GOT3 (cell line): ENCODE measurements at regions not wholly inside any gene's neighbourhood (a gene's known extent, or its start where the extent isn't known, plus 50 kb on each side); places are given as distances from the start of the nearest gene placed in this dataset.

Experiments
- DNase-seq: peaks from one replicate; lab custom pipeline; 2025; ENCODE audit warnings: mixed read lengths; lab: John Stamatoyannopoulos, UW

DNA sequence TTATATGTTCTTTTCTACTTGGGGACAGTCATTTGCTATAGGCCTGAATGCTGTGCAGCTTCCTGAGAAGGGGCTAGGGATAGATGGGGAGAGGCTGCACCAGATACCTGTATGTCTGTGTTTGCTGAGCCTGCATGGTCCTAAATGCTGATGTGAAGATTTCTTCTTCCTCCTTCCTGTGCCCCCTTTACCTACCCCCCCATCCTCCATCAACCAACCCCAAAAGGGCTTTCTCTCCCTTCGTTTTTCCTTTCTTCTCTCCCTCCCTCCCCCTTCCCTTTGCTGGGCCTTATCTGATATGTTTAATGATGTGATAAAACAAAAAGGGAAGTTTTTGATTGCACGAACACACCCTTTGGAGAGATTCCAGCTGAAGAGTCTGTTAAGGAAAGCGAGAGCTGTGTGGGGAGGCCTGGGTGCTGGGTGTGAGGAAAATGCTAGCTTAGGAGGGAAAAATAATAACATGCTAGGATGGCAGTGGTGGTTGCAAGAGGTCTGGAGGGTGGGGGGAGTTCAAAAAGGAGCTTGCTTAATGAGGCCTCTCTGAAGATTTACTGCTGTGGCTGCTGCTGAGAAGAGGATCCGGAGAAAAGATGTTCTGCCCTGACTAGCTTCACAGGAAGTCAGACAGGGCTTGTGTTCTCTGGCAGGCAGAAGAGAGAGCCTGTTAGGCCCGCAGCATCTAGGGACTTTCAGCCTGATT, 101.8 kb downstream of the SAMD9 start:
- no peak for DNase-seq

DNA sequence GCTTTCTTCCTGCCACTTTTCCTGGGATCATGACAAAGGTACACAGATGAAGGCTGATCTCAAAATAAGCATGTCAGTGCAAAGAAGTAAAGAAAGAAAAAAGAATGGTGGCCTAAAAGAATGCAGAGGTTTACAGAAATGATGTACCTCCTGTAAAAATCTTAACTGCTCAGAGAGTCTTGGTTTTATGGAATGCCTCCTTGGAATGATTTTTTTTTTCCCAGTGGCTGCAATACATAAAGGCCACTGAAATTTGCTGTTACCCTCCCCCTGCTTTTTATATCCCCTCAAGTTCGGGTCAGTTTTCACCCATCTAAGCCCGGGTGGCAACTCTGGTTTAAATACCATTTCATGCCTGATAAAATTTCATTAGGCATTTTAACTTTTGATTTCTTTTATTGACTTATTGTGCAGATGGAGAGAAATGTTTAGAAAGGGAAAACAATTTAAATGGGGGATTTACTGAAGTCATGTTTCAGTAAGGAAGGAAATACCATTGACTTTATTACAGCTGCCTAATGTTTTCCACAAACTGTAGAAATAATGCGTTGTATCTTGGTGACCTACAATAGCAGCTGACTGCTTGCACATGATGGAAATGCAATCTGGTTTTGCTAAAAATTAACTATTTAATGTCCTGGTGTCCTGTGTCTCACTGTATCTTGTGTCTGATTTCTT, 102.5 kb downstream of the SAMD9 start:
- DNase-seq: no peak

DNA sequence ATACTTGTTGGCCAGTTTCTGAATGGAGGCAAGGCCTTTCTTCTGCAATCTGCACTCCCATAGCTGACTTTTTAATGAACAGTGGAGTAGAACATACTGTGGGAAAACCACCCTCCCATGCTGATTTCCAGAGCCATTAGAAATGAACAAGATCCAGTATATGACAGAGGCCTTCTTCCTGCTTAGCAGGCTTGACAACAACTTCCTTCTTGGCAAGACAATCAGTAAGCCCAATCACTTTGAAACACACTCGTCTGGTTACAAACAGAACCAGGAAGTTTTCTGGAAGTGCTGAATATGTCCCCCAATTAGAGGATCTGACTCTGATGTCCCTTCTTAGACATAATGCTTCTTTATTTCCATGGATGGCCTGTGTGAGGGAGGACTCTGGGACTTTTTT, 103.4 kb downstream of the SAMD9 start:
- no peak for DNase-seq

DNA sequence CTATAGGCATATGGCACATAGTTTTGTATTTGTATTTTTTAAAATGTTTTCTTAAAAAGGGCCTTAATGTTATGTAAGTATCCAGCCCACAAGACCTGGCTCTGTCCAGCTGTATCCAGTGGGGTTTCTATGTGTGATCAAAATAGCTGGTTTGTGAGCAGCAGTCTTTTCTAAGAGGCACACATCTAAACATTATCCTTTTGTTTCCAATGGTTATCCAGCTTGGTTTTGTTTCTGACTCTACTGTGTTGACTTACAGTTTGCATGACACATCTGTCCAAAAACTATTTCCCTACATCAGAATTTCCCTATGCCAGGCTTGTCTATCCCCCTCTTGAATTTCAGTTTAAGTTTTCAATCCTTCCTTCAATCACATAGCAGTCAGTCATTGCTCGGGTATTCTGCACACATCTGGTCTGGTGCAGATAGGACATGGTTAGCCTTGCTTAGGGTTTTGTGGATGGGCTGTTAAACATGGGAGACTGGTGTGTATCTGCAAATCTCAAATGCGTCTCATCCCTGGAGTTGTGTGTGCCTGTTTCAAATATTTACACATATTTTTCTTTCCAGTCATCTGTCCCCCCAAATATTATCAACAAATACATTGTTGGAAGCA, 104.2 kb downstream of the SAMD9 start:
- DNase-seq: no peak

DNA sequence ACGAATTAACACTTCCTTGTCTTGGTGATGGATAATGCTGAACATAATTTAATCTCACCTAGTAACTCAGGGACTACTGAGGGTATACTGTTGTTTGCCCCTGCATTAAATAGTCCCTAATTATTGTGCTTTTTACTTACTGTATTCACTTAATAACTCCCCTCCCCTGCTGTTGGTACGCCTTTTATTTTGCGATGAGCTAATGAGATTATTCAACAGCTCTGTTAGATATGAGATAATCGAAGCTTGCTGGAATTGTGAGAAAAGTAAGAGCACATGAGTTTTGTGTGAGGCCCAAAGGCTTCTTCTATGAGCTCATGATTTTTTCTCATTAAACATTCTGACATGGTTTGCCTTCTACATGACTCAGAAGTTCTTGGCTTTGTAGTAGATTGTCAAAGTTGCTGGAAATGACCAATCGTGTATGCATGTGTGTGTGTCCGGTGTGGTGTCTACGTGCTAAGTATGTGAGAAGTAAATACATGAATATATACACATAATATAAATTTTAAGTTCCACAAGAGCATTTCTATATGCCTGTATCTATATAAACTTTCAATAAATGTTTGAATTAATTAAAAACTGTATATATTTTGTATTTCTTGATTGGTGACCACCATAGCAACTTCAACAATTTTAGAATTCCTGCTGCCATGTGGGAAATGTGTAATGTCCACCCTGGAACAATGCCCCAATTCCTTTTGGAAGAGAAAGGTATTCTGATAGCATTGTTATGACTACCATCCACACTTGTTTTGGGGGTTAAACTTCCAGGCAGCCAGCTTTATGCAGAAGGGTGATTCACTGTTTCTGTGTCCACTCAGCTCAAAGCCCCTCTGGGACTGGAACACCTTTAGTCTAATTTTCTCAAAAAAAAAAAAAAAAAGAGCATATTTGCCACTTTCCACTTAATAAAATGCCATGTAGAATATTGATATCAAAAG, 106.2 kb downstream of the SAMD9 start:
- DNase-seq: no peak

DNA sequence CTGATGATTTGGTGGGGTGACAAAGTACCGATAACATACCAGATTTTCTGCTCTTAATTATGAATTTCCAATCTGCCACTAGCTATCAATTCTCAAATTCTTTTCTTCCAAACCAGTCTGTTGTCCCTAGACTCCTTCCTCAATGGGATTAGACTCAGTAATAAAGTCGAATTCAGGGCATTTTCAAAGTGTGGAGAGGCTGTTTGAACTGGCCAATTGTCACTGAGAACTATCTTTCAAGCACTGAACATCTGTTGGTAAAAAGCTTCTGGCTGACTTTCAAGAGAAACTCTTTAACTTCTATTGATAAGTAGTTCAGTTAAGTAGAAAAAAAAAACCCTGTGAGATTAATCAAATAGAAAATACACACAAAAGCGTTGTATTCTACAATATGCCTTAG, 108.9 kb downstream of the SAMD9 start:
- no peak for DNase-seq

DNA sequence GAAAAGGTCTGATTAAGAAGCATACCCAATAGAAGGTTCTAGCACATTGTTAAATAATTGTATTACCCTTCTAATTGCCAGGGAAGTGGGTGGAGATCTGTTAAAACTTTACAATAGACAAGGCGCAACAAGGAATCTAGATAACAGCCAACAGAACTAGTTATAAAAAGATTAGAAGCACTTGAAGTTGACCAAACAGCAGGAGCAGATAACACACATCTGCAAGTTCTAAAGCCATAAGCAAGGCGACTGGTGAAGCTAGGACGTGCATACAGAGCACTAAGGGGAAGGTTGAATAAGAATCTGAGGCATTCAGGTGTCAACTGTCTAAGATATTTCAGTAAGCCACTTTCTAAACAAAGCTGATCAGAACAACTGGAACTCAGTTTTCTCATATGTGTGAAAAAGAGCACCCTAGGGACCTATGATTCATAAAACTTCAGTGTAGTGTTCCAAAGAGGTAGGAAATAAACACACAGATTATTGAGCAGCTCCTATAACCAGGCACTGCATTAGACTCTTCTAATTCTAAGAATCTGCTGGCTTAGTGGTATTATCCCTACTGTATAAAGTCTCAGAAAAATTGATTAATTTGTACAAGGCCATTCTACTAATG, 111.2 kb downstream of the SAMD9 start:
- DNase-seq: no peak

DNA sequence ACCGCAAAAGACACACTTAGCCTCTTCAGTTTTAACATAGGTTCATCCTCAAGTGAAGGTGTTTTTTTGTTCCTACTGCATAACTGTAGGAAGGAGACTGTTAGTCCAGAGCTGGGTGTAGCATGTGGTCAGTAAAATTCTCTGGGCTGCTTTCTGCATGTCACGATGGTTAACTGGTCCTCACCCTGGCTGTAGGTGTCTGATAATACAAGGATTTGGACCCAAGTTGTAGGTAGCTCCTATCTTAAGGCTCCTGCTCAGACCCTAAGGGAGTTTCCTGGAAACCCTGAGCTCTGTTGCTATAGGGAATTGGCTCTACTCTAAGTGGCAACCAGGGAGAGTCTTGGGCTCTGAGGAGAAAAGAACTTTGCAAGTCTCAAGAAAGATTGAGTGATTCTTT, 112.9 kb downstream of the SAMD9 start:
- no peak for DNase-seq

DNA sequence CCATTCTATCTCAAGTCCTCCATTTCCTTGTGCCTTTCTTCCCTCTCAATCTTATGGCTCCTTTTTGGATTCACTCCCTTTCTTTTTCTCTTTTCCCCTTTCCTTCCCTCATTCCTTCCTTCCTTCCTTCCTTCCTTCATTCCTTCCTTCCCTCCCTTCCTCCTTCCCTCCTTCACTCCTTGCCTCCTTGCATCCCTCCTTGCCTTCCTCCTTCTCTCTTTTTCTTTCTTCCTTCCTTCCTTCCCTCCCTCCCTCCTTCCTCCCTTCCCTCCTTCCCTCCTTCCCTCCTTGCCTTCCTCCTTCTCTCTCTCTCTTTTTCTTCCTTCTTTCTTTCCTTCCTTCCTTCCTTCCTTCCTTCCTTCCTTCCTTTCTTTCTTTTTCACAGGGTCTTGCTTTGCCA, 120.1 kb downstream of the SAMD9 start:
- no peak for DNase-seq

DNA sequence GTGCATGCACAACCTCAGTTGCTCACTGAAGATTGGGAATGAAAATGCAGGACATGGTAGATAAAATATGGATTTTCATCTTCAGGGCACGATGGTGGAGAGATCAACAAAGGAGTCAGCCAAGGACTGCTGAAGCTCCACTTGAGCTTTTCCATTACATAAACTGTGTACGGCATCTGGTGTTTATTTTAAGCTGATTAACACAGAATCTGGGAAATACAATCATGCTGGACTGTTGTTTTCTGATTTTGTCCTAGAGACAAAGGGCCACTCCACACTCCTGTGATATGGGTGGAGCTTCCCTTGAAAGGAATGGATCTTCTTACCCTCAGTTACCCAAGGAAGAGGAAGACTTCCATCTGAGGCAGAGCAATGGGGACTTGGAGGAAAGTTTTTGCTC, 120.6 kb downstream of the SAMD9 start:
- DNase-seq: no peak

DNA sequence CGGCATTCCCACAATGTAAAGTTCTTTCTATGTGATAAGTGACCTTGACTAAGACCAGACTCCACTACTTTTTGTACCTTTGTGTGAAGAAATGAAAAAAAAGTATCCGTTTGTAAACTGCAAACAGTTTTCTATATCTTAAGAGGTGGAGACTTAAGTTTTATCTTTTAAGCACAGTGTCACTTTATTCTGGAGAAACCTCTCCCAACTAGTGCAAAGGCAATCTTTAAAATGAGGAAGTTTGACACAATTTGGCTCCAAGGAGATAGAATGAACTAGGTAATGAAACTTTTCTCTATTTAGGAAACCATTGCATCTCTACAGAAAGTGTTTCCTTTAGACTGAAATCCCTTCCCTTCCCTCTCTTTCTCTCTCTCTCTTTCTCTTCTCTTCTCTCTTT, 122.9 kb downstream of the SAMD9 start:
- no peak for DNase-seq

DNA sequence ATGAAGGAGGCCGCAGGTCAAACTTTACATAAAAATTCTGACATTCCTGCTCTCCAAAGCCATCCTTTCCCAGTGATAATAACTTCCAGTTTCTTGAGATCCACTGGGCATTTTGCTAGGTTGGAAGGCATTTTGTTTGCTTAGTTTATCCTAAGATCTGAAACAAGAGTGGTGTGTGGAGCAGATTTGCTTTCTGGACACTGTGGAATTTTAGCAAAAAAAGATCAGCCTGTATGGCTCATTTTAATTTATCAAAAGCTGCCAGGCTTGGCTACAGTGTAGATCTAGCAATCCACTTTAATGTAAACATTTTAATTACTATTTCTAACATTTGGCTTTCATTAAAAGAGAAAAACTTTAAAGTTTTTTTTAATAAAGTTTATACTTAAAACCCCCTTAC, 124.8 kb downstream of the SAMD9 start:
- no peak for DNase-seq

DNA sequence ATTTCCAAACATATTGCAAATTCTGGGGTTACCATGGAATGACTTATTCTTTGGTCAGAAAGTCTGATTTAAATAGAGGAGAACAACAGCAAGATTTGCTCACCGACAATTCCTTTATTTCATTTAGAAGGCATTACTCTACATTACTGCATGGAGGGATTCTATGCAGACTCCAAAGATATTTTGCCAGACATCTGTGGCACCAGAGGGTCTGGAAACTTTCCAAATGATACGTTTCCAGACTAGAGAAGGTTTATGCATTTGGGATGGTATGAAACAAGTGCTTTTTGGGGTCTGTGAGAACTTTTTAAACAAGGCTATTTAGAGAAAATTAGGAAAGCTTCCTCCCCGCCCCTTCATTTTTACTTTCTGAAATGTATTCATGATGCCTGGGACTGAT, 125.3 kb downstream of the SAMD9 start:
- no peak for DNase-seq

DNA sequence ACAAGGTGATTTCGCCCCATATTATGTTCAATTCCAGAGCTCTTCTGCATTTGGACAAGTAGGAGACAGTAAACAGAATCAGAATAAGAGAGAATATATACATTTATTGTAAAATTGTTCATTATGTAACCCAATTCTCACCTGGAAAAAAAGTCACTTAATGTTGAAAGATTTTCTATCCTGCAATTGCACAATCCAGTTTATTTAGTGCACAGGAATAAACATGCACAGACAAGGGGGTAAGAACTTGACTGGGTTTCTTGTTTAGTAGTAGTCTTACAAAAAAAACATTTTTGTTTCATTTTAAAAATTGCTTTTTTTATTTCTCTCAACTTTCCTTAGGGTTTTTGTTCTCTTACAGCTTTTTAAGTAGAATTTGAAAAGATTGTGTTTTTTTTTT, 126.6 kb downstream of the SAMD9 start:
- no peak for DNase-seq

DNA sequence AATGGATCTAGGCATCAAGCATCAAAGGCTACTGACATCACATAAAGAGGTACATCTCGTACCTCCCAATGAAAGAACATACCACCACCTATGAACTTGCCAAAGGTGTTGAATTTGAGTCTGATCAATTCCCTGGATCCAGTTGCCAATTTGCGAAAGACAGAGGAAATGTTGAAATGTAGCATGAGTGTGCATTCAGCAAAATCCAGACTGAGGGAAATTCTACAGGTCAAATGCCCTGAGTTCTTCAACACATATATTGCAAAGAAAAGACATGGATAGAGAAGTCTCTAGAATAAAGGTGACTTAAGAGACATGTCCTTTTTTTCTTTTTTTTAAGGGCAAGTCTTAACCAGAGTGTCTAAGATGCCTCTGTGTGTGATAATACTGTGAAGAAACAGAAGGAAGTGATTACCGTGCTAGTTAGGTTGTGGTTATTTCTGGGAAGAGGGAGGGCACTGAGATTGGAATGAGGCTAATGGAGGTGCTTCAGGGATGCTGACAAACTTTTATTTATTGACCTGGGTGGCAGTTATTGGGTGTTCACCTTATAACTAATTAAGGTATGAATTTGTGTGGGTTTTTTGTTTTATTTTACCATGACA, 128.7 kb downstream of the SAMD9 start:
- DNase-seq: no peak

DNA sequence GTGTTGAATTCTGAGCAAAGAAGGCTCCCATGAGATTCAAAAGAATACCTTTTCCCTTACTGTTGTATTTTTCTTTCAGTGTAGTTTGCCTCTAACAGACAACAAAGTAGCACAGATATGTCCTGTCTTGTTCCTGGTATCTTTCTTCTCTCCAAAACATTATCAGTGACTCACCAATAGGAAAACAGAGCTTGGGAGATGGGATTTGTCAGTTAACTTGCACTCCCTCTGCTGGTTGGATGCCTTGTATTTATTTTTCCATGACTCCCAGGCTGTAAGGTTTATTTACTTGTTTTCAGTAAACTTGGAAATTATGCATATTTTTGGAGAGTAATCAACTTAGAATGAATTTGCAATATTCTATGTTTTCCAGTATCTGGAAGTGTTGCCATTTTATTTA, 129.7 kb downstream of the SAMD9 start:
- no peak for DNase-seq

DNA sequence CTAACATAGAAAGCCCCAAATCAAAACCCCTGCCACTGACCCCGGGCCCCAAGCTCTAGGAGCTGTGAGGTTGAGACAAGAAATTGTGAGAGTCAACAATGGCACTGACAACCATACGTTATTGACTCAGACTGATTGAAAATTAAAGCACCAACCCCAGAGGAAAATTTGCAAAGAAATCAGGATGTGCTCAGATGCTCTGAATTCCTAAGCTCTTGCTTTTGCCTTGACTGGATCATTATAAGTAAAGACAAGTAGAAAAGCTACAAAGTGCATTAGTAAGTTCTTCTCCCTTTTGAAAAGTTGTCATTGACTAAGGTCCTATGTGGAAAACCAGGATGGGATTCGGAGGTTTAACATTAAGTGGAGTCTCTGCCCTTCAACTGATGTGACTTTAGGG, 130.2 kb downstream of the SAMD9 start:
- no peak for DNase-seq

DNA sequence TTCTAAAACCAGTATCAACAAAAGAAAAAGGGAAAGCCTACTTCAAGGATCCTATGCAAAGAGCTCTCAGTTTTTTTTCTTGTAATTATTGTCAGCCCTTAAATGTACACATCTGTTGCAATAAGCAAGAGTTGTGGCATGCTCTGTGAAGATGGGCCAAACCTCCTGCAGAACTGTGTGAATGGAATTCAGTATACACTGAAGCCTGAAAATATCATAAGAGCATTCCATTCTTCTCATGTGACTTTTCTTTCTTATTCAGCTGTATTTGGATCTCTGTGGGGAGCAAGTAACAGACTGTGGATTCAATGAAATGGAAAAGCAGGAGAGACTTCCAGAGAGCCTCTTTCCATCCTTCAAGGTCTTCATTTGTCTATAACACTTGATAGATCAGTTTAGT, 130.7 kb downstream of the SAMD9 start:
- DNase-seq: no peak

DNA sequence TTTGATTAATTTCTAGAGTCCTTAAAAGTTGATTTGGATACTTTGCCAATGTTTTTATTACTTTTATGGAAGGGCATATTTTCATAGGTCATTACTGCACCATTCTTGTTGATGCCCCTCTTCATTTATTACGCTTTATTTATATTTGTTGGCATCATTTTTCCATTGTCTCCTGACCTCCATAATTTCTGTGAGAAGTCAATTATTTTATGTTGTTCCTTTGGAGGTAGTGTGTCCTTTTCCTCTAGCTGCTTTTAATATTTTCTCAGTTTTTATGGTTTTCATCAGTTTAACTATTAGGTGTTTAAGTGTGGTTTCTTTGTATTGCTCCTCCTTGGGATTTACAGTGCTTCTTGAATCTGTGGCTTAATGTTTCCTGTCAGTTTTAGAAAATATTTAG, 134.9 kb downstream of the SAMD9 start:
- DNase-seq: no peak

DNA sequence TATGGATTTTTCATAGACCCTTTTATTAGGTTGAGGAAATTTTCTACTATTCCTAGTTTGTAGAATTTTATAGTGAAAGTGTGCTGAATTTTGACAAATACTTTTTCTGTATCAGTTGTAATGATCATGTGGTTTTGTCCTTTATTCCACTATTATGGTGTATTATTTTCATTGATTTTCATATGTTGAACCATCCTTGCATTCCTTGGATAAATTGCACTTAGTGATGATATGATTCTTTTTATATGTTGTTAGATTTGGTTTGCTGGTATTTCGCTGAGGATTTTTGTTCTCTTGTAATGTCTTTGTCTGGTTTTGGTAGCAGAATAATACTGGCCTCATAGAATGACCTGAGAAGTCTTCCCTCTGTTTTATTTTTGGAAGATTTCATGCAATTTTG, 140.6 kb upstream of the CDK6 start:
- no peak for DNase-seq

DNA sequence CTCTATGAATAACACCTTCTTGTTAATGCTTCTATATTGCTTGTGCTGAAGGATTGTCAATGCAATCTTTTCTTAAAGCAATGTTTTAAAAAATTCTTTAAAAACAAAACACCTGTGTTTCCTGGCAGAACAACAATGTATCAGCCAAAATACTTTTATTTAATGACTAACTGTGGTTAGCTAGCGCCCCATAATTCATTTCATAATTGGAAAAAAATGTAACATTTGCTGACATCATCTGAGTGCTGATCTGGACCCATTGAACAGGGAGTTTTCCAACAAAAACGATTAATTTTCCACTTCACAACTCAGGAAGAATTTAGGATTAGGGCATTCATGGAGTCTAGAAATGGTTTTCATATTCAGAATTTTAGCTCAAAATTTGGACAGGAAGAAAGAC, 137.6 kb upstream of the CDK6 start:
- DNase-seq: no peak

DNA sequence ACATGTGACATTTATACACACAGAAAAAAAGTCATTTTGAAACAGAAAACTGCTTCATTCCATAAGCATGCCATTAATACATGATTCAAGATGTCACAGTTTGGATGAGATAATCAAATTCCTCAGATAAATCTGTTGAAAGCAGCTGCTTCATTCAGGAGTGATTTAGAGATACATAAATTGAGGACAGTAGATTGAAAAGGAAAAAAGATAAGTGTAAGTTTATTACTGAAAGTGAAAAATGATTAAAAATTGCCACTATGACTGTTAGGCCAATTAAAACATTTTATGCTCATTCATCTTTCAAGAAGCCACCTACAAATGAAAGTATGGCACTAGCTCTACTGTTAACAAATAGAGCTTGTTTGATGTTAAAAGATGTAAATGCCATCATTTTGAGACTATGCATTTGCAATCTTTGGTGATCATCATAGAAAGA, 136.9 kb upstream of the CDK6 start:
- no peak for DNase-seq
